Endothelial cell (in vitro differentiated cells): ENCODE measurements at regions not wholly inside any gene's neighbourhood (a gene's known extent, or its start where the extent isn't known, plus 50 kb on each side); places are given as distances from the start of the nearest gene placed in this dataset.

ENCODE experiments used
- DNase-seq: peaks from one replicate; pipeline ENCODE4 v3.0.0; 2021; ENCODE audit warnings: low spot score
- H3K27ac Mint-ChIP-seq: one replicate; pipeline ENCODE4 v1.8.0; 2021; ENCODE audit warnings: mixed read lengths, inconsistent platforms; ENCODE audit not compliant: unreplicated experiment
- H3K27me3 Mint-ChIP-seq: one replicate; pipeline ENCODE4 v1.8.0; 2021; ENCODE audit warnings: mild to moderate bottlenecking, moderate library complexity, mixed read lengths, inconsistent platforms; ENCODE audit not compliant: unreplicated experiment
- H3K36me3 Mint-ChIP-seq: one replicate; pipeline ENCODE4 v1.8.0; 2021; ENCODE audit warnings: mild to moderate bottlenecking, low read depth, mixed read lengths, inconsistent platforms; ENCODE audit not compliant: unreplicated experiment
- H3K4me1 Mint-ChIP-seq: one replicate; pipeline ENCODE4 v1.8.0; 2021; ENCODE audit warnings: mild to moderate bottlenecking, mixed read lengths, inconsistent platforms; ENCODE audit not compliant: unreplicated experiment
- H3K4me3 Mint-ChIP-seq: one replicate; pipeline ENCODE4 v1.8.0; 2021; ENCODE audit warnings: mild to moderate bottlenecking, mixed read lengths, inconsistent platforms; ENCODE audit not compliant: unreplicated experiment
- H3K9me3 Mint-ChIP-seq: one replicate; pipeline ENCODE4 v1.8.0; 2021; ENCODE audit warnings: mixed read lengths, inconsistent platforms; ENCODE audit not compliant: unreplicated experiment
- TF ChIP-seq, protein P1 (sequence below): fragments of 200-600 bp; sonication (generic); IDR thresholded peaks from one replicate; pipeline ENCODE4 v1.5.0; 2021; ENCODE audit warnings: antibody characterized with exemption; ENCODE audit not compliant: unreplicated experiment

DNA sequence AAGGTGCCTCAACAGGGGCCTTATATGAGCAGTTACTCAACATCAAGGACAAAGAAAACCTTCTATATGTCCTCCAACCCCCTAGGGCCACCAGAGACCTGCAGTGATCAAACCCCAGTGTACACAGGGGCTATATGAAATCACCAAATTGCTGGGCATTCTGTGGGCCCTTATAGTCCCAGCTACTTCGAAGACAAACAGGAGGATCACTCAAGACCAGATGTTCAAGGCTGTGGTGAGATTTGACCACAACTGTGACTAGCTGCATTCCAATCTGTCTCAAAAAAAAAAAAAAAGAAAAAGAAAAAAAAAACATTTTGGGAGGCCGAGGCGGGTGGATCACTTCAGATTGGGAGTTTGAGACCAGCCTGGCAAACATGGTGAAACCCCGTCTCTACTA lies 51.0 kb upstream of the PRB2 start:
- Mint-ChIP-seq H3K27me3 (no peaks in the 10 kb centered on the region), H3K4me1 (no peaks in the 10 kb centered on the region)
- DNase-seq: no peak

DNA sequence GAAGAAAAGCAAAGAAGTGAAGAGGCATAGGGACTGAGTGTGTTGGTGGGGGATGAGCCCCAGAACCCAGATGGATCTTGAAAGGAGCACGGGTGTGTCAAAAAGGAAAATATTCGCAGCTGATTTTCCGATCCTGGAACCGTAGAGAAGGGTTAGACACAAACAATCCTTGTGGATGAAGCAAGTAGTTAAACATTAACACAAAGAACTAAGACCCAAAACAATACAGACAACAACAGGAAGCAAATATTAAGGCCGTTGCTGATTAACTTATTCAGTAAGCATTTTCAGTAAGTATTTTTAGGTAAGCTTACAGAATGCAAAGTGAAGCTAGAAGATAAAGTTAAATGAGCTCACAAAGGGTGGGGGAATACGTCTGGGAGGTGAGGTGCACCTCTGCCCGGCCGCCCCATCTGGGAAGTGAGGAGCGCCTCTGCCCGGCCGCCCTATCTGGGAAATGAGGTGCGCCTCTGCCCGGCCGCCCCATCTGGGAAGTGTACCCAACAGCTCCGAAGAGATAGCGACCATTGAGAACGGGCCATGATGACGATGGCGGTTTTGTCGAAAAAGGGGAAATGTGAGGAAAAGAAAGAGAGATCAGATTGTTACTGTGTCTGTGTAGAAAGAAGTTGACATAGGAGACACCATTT lies 62.8 kb upstream of the PRB2 start:
- H3K27me3 Mint-ChIP-seq: no peaks in the 10 kb centered on the region
- H3K36me3 Mint-ChIP-seq: no peaks in the 10 kb centered on the region
- DNase-seq: no peak
- H3K4me1 Mint-ChIP-seq: no peaks in the 10 kb centered on the region
- TF ChIP-seq, protein P1, sequence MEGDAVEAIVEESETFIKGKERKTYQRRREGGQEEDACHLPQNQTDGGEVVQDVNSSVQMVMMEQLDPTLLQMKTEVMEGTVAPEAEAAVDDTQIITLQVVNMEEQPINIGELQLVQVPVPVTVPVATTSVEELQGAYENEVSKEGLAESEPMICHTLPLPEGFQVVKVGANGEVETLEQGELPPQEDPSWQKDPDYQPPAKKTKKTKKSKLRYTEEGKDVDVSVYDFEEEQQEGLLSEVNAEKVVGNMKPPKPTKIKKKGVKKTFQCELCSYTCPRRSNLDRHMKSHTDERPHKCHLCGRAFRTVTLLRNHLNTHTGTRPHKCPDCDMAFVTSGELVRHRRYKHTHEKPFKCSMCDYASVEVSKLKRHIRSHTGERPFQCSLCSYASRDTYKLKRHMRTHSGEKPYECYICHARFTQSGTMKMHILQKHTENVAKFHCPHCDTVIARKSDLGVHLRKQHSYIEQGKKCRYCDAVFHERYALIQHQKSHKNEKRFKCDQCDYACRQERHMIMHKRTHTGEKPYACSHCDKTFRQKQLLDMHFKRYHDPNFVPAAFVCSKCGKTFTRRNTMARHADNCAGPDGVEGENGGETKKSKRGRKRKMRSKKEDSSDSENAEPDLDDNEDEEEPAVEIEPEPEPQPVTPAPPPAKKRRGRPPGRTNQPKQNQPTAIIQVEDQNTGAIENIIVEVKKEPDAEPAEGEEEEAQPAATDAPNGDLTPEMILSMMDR: no peak
- H3K27ac Mint-ChIP-seq: no peak overlapping the region
- no peaks in the 10 kb centered on the region for H3K9me3 Mint-ChIP-seq
- H3K4me3 Mint-ChIP-seq: no peak overlapping the region

More for the DNA sequence above, 51.0 kb upstream of the PRB2 start:
- TF ChIP-seq, protein P1: no peak
- H3K9me3 Mint-ChIP-seq: no peaks in the 10 kb centered on the region
- H3K27ac Mint-ChIP-seq: no peak overlapping the region
- no peaks in the 10 kb centered on the region for H3K36me3 Mint-ChIP-seq
- no peak overlapping the region for H3K4me3 Mint-ChIP-seq

DNA sequence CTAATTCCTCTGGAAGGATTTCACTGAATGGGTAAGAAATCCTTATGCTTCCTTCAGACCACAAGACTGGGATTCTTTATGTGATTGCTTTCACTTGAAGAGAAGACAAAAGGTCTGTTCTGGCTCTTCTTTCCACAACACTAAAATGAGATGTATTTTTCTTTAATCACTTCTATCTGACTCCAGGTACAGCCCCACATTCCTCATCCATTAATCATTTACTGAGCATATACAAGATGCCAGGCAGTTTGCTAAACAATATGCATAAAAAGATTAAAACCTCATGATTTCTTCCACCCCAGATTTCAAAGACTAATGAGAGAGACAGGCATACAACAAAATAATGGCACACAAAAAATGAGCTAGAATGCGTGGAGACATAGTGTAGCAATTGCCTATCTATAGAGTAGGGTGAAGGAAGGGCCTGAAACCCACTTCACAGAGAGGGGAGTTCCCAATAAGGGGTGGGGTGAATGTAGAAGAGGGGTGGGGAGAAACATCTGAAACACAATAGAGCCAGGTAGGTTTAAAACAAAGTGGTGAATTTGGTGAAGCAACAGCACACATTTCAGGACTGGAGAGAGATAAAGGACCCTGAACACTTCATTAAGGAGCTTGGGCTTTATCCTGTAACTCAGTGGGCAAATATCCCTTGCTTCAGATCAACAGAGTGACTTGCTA lies 65.1 kb upstream of the PRB2 start:
- H3K4me3 Mint-ChIP-seq: no peak overlapping the region
- no peak for DNase-seq
- no peaks in the 10 kb centered on the region for H3K9me3 Mint-ChIP-seq
- TF ChIP-seq, protein P1: no peak
- H3K27ac Mint-ChIP-seq: no peak overlapping the region
- H3K36me3 Mint-ChIP-seq: no peaks in the 10 kb centered on the region
- no peaks in the 10 kb centered on the region for H3K4me1 Mint-ChIP-seq
- H3K27me3 Mint-ChIP-seq: peaks cover 1% of the 10 kb centered on the region

DNA sequence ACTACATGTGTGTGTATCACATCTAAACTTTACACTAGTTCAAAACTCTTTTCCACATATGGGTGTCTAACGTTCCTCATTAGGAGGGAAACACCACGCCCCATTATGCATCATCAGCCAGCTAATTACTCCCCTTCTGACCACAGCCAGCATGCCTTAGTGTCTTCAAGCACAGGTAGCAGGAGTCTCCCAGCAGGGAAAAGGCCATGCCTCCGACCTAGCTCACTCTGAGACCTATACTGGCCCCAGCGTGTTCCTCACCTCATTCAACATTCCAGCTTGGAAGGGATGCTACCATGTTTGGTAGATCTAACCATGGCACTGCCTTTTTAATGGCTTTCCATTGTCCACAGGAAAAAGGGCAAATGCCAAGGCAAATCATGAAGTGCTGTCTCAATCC lies 66.1 kb upstream of the PRB2 start:
- no peak overlapping the region for H3K27ac Mint-ChIP-seq
- H3K4me1 Mint-ChIP-seq: no peaks in the 10 kb centered on the region
- TF ChIP-seq, protein P1: no peak
- DNase-seq: no peak
- no peaks in the 10 kb centered on the region for H3K36me3 Mint-ChIP-seq
- peaks cover 1% of the 10 kb centered on the region for H3K27me3 Mint-ChIP-seq
- no peak overlapping the region for H3K4me3 Mint-ChIP-seq
- no peaks in the 10 kb centered on the region for H3K9me3 Mint-ChIP-seq

DNA sequence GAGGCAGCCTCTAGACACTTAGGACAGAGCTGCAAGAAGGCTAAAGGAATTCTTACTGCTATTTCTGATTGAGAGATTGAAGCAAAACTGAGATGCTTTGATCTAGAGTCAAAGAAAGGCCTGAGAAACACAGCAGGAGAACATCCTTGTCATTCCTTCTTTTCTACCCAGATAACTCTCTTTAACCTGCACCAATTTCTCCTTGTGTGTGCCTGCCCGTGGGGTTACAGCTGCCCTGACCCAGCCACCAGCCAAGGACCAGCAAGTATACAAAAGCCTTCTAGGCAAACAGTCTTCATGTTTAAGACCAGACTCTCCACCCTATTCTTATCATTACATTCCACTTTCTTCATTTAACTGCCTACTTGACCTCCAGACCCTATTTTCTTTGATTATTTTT lies 81.7 kb upstream of the PRB2 start:
- DNase-seq: no peak
- H3K27ac Mint-ChIP-seq: no peak overlapping the region
- H3K4me1 Mint-ChIP-seq: no peaks in the 10 kb centered on the region
- H3K4me3 Mint-ChIP-seq: no peak overlapping the region
- H3K9me3 Mint-ChIP-seq: no peaks in the 10 kb centered on the region
- TF ChIP-seq, protein P1: no peak
- no peaks in the 10 kb centered on the region for H3K36me3 Mint-ChIP-seq
- no peaks in the 10 kb centered on the region for H3K27me3 Mint-ChIP-seq
